ENCODE measurements at regions not wholly inside any gene's neighbourhood (a gene's known extent, or its start where the extent isn't known, plus 50 kb on each side); places are given as distances from the start of the nearest gene placed in this dataset.

GRCh38 chr5:164885179-164885578 is 1379.8 kb downstream of the MAT2B start:
- H3K4me3 ChIP-seq (ENCODE audit: low read depth, low read length): no peak overlapping the region
- no peak for DNase-seq (ENCODE audit: low read depth)
- TF ChIP-seq CTCF (IDR thresholded peaks at IDR 0.05; ENCODE audit: low read depth, low read length, missing control alignments): no peak

- no peak for TF ChIP-seq CTCF (IDR thresholded peaks at IDR 0.05; ENCODE audit: low read depth, low read length, missing control alignments)
- no peak for DNase-seq (ENCODE audit: low read depth)
Observed at GRCh38 chr5:164893071-164893470, 1387.7 kb downstream of the MAT2B start.

GRCh38 chr5:164898705-164899104 is 1393.3 kb downstream of the MAT2B start:
- H3K4me3 ChIP-seq (ENCODE audit: low read depth, low read length): no peak overlapping the region
- no peak for DNase-seq (ENCODE audit: low read depth)
- TF ChIP-seq CTCF (IDR thresholded peaks at IDR 0.05; ENCODE audit: low read depth, low read length, missing control alignments): no peak

More at GRCh38 chr5:164893071-164893470, 1387.7 kb downstream of the MAT2B start:
- H3K4me3 ChIP-seq (ENCODE audit: low read depth, low read length): no peak overlapping the region

- TF ChIP-seq CTCF (IDR thresholded peaks at IDR 0.05; ENCODE audit: low read depth, low read length, missing control alignments): no peak
- H3K4me3 ChIP-seq (ENCODE audit: low read depth, low read length): no peak overlapping the region
- DNase-seq (ENCODE audit: low read depth): no peak
Observed at GRCh38 chr5:164909673-164910072, 1404.3 kb downstream of the MAT2B start.

- no peak overlapping the region for H3K4me3 ChIP-seq (ENCODE audit: low read depth, low read length)
- TF ChIP-seq CTCF (IDR thresholded peaks at IDR 0.05; ENCODE audit: low read depth, low read length, missing control alignments): no peak
- DNase-seq (ENCODE audit: low read depth): no peak
Observed at GRCh38 chr5:164921722-164922121, 1416.3 kb downstream of the MAT2B start.

- no peak overlapping the region for H3K4me3 ChIP-seq (ENCODE audit: low read depth, low read length)
- no peak for TF ChIP-seq CTCF (IDR thresholded peaks at IDR 0.05; ENCODE audit: low read depth, low read length, missing control alignments)
- no peak for DNase-seq (ENCODE audit: low read depth)
Observed at GRCh38 chr5:164934039-164934438, 1428.6 kb downstream of the MAT2B start.

GRCh38 chr5:164934561-164934960 is 1429.1 kb downstream of the MAT2B start:
- H3K4me3 ChIP-seq (ENCODE audit: low read depth, low read length): no peak overlapping the region
- no peak for DNase-seq (ENCODE audit: low read depth)
- TF ChIP-seq CTCF (IDR thresholded peaks at IDR 0.05; ENCODE audit: low read depth, low read length, missing control alignments): no peak

All from GM12864 (cell line).